Inferior parietal cortex (tissue), 1 donor: ENCODE measurements at regions not wholly inside any gene's neighbourhood (a gene's known extent, or its start where the extent isn't known, plus 50 kb on each side); places are given as distances from the start of the nearest gene placed in this dataset.

Experiments used
- DNase-seq: peaks from one replicate; pipeline ENCODE4 v3.0.0-alpha.2; 2016; ENCODE audit errors: extremely low spot score

- no peak for DNase-seq
Observed at GRCh38 chr1:25036117-25036546, 106.1 kb upstream of the RUNX3 start.

GRCh38 chr1:25035523-25036116 is 105.5 kb upstream of the RUNX3 start:
- no peak for DNase-seq

GRCh38 chr1:25034736-25035522 is 104.9 kb upstream of the RUNX3 start:
- no peak for DNase-seq

- no peak for DNase-seq
Observed at GRCh38 chr1:25033828-25034705, 104.0 kb upstream of the RUNX3 start.

- no peak for DNase-seq
Observed at GRCh38 chr1:25033030-25033827, 103.2 kb upstream of the RUNX3 start.

- DNase-seq: no peak
Observed at GRCh38 chr1:25031966-25032667, 102.0 kb upstream of the RUNX3 start.

- no peak for DNase-seq
Observed at GRCh38 chr1:25031601-25031965, 101.5 kb upstream of the RUNX3 start.

- DNase-seq: no peak
Observed at GRCh38 chr1:25030674-25031589, 100.9 kb upstream of the RUNX3 start.

GRCh38 chr1:25030012-25030411 is 99.9 kb upstream of the RUNX3 start:
- no peak for DNase-seq

- no peak for DNase-seq
Observed at GRCh38 chr1:25028907-25029599, 99.0 kb upstream of the RUNX3 start.

GRCh38 chr1:25028587-25028906 is 98.5 kb upstream of the RUNX3 start:
- DNase-seq: no peak

GRCh38 chr1:25027822-25028586 is 97.9 kb upstream of the RUNX3 start:
- DNase-seq: no peak

- no peak for DNase-seq
Observed at GRCh38 chr1:25026730-25027450, 96.8 kb upstream of the RUNX3 start.

- no peak for DNase-seq
Observed at GRCh38 chr1:25026304-25026703, 96.2 kb upstream of the RUNX3 start.

GRCh38 chr1:25024615-25025350 is 94.7 kb upstream of the RUNX3 start:
- no peak for DNase-seq

- DNase-seq: no peak
Observed at GRCh38 chr1:25023826-25024225, 93.8 kb upstream of the RUNX3 start.

GRCh38 chr1:25023190-25023578 is 93.1 kb upstream of the RUNX3 start:
- no peak for DNase-seq
